ENCODE measurements at regions not wholly inside any gene's neighbourhood (a gene's known extent, or its start where the extent isn't known, plus 50 kb on each side); places are given as distances from the start of the nearest gene placed in this dataset.

- no peak overlapping the region for H3K27ac Mint-ChIP-seq (ENCODE audit: unreplicated experiment)
- H3K4me3 Mint-ChIP-seq (ENCODE audit: unreplicated experiment), result no peak overlapping the region
- no peaks in the 10 kb centered on the region for H3K9me3 Mint-ChIP-seq (ENCODE audit: unreplicated experiment)
- TF ChIP-seq CTCF (IDR thresholded peaks at IDR 0.05), result no peak
- no peaks in the 10 kb centered on the region for H3K36me3 Mint-ChIP-seq (ENCODE audit: unreplicated experiment)
- H3K4me1 Mint-ChIP-seq (ENCODE audit: unreplicated experiment), result no peaks in the 10 kb centered on the region
- DNase-seq (ENCODE audit: extremely low spot score, unreplicated experiment), result no peak
- peaks cover 17% of the 10 kb centered on the region for H3K27me3 Mint-ChIP-seq (ENCODE audit: unreplicated experiment)
Measured at GRCh38 chr2:47992671-47993070, 86.4 kb upstream of the FBXO11 start.

- Mint-ChIP-seq H3K4me1 (ENCODE audit: unreplicated experiment) (no peaks in the 10 kb centered on the region), H3K27ac (ENCODE audit: unreplicated experiment) (no peak overlapping the region), H3K4me3 (ENCODE audit: unreplicated experiment) (no peak overlapping the region), H3K9me3 (ENCODE audit: unreplicated experiment) (no peaks in the 10 kb centered on the region), H3K36me3 (ENCODE audit: unreplicated experiment) (no peaks in the 10 kb centered on the region), H3K27me3 (ENCODE audit: unreplicated experiment) (peaks cover 21% of the 10 kb centered on the region)
- TF ChIP-seq CTCF (IDR thresholded peaks at IDR 0.05), result no peak
- DNase-seq (ENCODE audit: extremely low spot score, unreplicated experiment), result no peak
Measured at GRCh38 chr2:47996808-47997207, 90.5 kb upstream of the FBXO11 start.

- Mint-ChIP-seq H3K4me3 (ENCODE audit: unreplicated experiment) (no peak overlapping the region), H3K27me3 (ENCODE audit: unreplicated experiment) (peaks cover 19% of the 10 kb centered on the region), H3K4me1 (ENCODE audit: unreplicated experiment) (no peaks in the 10 kb centered on the region), H3K27ac (ENCODE audit: unreplicated experiment) (no peak overlapping the region), H3K9me3 (ENCODE audit: unreplicated experiment) (no peaks in the 10 kb centered on the region), H3K36me3 (ENCODE audit: unreplicated experiment) (no peaks in the 10 kb centered on the region)
- no peak for DNase-seq (ENCODE audit: extremely low spot score, unreplicated experiment)
- TF ChIP-seq CTCF (IDR thresholded peaks at IDR 0.05), result no peak
Measured at GRCh38 chr2:47999512-47999911, 93.2 kb upstream of the FBXO11 start.

GRCh38 chr2:48001498-48001897 lies 95.2 kb upstream of the FBXO11 start:
- DNase-seq (ENCODE audit: extremely low spot score, unreplicated experiment), result no peak
- Mint-ChIP-seq H3K27ac (ENCODE audit: unreplicated experiment) (no peak overlapping the region), H3K4me1 (ENCODE audit: unreplicated experiment) (no peaks in the 10 kb centered on the region), H3K4me3 (ENCODE audit: unreplicated experiment) (no peak overlapping the region), H3K27me3 (ENCODE audit: unreplicated experiment) (peaks cover 22% of the 10 kb centered on the region), H3K36me3 (ENCODE audit: unreplicated experiment) (no peaks in the 10 kb centered on the region), H3K9me3 (ENCODE audit: unreplicated experiment) (no peaks in the 10 kb centered on the region)
- TF ChIP-seq CTCF (IDR thresholded peaks at IDR 0.05), result no peak

GRCh38 chr2:48006094-48006493 lies 99.8 kb upstream of the FBXO11 start:
- H3K27ac Mint-ChIP-seq (ENCODE audit: unreplicated experiment), result no peak overlapping the region

More at GRCh38 chr2:48006094-48006493, 99.8 kb upstream of the FBXO11 start:
- no peak overlapping the region for H3K4me3 Mint-ChIP-seq (ENCODE audit: unreplicated experiment)
- TF ChIP-seq CTCF (IDR thresholded peaks at IDR 0.05), result no peak
- no peak for DNase-seq (ENCODE audit: extremely low spot score, unreplicated experiment)
- no peaks in the 10 kb centered on the region for H3K4me1 Mint-ChIP-seq (ENCODE audit: unreplicated experiment)
- peaks cover 32% of the 10 kb centered on the region for H3K27me3 Mint-ChIP-seq (ENCODE audit: unreplicated experiment)
- no peaks in the 10 kb centered on the region for H3K9me3 Mint-ChIP-seq (ENCODE audit: unreplicated experiment)
- H3K36me3 Mint-ChIP-seq (ENCODE audit: unreplicated experiment), result no peaks in the 10 kb centered on the region

All from osteocyte (in vitro differentiated cells).